Islet of Langerhans (tissue), 1 donor: ENCODE measurements at regions not wholly inside any gene's neighbourhood (a gene's known extent, or its start where the extent isn't known, plus 50 kb on each side); places are given as distances from the start of the nearest gene placed in this dataset.

Experiments
- FAIRE-seq: peaks from one replicate; lab custom pipeline; 2011; peaks lifted over from hg19 to GRCh38; lab: Jason Lieb, UNC

GRCh38 chr2:11044201-11044600 lies 111.1 kb upstream of the SLC66A3 start:
- no peak for FAIRE-seq

GRCh38 chr2:11045294-11045693 lies 110.0 kb upstream of the SLC66A3 start:
- FAIRE-seq, result no peak

GRCh38 chr2:11048335-11049008 lies 106.8 kb upstream of the SLC66A3 start:
- no peak for FAIRE-seq

GRCh38 chr2:11050565-11050964 lies 104.7 kb upstream of the SLC66A3 start:
- FAIRE-seq, result no peak

- no peak for FAIRE-seq
Observed at GRCh38 chr2:11051280-11051679, 104.0 kb upstream of the SLC66A3 start.

- FAIRE-seq, result no peak
Observed at GRCh38 chr2:11053546-11053945, 101.7 kb upstream of the SLC66A3 start.

- no peak for FAIRE-seq
Observed at GRCh38 chr2:11054783-11055678, 100.2 kb upstream of the SLC66A3 start.

GRCh38 chr2:11055679-11056215 lies 99.5 kb upstream of the SLC66A3 start:
- no peak for FAIRE-seq

GRCh38 chr2:11056614-11057013 lies 98.7 kb upstream of the SLC66A3 start:
- no peak for FAIRE-seq

- FAIRE-seq, result no peak
Observed at GRCh38 chr2:11057031-11057430, 98.2 kb upstream of the SLC66A3 start.

- FAIRE-seq, result no peak
Observed at GRCh38 chr2:11058129-11058528, 97.1 kb upstream of the SLC66A3 start.

GRCh38 chr2:11060376-11061169 lies 94.7 kb upstream of the SLC66A3 start:
- no peak for FAIRE-seq

- FAIRE-seq, result no peak
Observed at GRCh38 chr2:11065833-11066485, 89.3 kb upstream of the SLC66A3 start.

- FAIRE-seq, result no peak
Observed at GRCh38 chr2:11067221-11068078, 87.8 kb upstream of the SLC66A3 start.

- no peak for FAIRE-seq
Observed at GRCh38 chr2:11068079-11068741, 87.1 kb upstream of the SLC66A3 start.

- no peak for FAIRE-seq
Observed at GRCh38 chr2:11068856-11069526, 86.3 kb upstream of the SLC66A3 start.

- no peak for FAIRE-seq
Observed at GRCh38 chr2:11069566-11070185, 85.6 kb upstream of the SLC66A3 start.

GRCh38 chr2:11071211-11071610 lies 84.1 kb upstream of the SLC66A3 start:
- no peak for FAIRE-seq

- FAIRE-seq, result no peak
Observed at GRCh38 chr2:11071939-11072338, 83.3 kb upstream of the SLC66A3 start.
